ENCODE measurements at regions not wholly inside any gene's neighbourhood (a gene's known extent, or its start where the extent isn't known, plus 50 kb on each side); places are given as distances from the start of the nearest gene placed in this dataset.

DNA sequence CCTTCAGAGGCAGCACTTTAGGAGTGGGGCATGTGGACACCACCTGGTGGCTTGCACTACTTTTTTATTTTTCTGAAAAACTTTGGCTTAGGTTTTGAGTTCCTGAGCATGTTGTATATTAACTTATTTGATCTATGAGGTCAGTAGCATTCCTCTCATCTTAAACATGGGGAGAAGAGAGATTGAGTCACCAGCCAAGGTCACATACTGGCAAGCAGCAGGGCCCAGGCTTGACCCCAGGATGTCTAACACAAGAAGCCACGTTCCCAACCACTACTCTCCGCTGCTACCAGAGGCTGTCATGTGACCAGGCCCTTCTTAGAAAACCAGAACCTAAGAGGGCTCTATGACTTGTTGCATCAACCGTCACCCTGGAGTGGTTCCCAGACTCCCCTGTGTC lies 210.3 kb upstream of the GPR26 start:
- H3K4me3 ChIP-seq (ENCODE audit: low read length), result no peak overlapping the region
- TF ChIP-seq, protein P1, sequence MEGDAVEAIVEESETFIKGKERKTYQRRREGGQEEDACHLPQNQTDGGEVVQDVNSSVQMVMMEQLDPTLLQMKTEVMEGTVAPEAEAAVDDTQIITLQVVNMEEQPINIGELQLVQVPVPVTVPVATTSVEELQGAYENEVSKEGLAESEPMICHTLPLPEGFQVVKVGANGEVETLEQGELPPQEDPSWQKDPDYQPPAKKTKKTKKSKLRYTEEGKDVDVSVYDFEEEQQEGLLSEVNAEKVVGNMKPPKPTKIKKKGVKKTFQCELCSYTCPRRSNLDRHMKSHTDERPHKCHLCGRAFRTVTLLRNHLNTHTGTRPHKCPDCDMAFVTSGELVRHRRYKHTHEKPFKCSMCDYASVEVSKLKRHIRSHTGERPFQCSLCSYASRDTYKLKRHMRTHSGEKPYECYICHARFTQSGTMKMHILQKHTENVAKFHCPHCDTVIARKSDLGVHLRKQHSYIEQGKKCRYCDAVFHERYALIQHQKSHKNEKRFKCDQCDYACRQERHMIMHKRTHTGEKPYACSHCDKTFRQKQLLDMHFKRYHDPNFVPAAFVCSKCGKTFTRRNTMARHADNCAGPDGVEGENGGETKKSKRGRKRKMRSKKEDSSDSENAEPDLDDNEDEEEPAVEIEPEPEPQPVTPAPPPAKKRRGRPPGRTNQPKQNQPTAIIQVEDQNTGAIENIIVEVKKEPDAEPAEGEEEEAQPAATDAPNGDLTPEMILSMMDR (conservative IDR thresholded peaks at IDR 0.05; ENCODE audit: low read depth, low read length), result no peak
- DNase-seq (ENCODE audit: low read depth), result no peak

DNA sequence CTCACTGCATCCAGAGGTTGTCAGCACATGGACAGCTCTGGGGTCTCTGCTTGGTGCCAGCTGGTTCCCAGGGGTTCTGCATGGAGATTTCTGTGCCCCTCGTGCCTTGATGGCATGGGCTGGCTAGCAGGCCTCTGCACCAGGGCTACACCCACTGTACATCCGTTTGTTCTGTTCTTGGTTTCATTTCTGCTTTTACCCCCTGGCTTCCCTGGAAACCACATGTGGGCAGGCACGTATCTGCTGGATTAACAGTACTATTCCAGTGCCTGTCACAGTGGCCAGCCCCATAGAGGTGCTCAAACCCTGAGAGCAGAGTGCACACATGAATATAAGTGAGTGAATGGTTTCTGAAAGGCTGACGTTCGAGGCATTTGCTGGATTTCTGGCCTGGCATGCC lies 207.2 kb upstream of the GPR26 start:
- TF ChIP-seq, protein P1 (conservative IDR thresholded peaks at IDR 0.05; ENCODE audit: low read depth, low read length), result no peak
- DNase-seq (ENCODE audit: low read depth), result no peak
- H3K4me3 ChIP-seq (ENCODE audit: low read length), result no peak overlapping the region

DNA sequence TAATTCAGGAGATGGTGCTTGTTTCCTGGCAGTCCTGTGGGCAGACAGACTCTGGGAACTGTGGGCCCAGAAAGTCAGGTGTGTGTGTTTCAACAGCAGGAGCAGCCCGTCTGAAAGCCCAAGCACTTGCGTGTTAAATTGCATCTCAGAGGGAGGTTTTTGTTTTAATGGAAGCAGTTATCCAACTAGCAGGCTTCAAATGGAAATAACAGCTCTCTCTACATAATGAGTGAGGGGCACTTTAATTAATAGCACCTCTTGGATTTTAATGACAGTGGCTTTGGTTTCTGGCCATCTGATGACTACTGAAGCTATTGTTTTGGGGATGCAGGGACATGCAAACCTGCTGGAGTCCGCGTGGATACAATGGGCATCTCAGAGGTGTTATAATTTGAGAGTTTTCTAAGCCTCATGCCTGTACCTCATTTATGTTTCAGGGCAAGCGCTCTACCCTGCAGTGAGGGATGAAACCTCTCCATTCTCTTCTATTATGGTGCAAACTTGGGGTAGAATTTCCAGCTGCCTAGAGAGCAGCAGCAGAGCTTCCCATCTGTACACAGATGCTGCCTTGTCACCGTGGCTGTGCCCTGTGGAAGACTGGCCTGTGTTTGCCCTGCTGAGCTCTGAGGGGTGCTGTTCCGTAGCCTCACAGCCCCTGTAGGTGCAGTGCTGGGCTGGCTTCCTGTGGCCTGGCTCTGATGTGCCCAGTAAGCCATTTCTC lies 206.6 kb upstream of the GPR26 start:
- H3K4me3 ChIP-seq (ENCODE audit: low read length), result no peak overlapping the region
- DNase-seq (ENCODE audit: low read depth), result no peak
- TF ChIP-seq, protein P1 (conservative IDR thresholded peaks at IDR 0.05; ENCODE audit: low read depth, low read length), result no peak

DNA sequence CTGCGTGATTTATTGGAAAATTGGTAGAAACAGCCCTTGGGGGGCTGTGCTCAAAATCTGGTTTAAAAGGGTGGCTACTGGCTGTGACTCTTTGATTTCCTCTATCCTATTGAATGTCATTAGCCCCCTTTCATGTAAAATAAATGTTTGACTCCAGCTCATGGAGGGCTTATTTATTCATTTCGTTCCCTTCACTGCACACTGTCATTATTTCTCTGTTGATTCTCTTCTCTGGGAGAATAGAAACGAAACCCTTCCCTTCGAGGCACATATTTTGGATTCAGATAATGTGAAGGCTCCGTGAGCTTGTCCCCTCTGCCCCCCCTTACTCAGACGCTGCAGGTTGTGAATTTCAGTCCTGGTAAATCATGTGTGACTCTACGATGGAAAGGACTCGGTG lies 203.9 kb upstream of the GPR26 start:
- DNase-seq (ENCODE audit: low read depth), result no peak
- TF ChIP-seq, protein P1 (conservative IDR thresholded peaks at IDR 0.05; ENCODE audit: low read depth, low read length), result no peak
- no peak overlapping the region for H3K4me3 ChIP-seq (ENCODE audit: low read length)

DNA sequence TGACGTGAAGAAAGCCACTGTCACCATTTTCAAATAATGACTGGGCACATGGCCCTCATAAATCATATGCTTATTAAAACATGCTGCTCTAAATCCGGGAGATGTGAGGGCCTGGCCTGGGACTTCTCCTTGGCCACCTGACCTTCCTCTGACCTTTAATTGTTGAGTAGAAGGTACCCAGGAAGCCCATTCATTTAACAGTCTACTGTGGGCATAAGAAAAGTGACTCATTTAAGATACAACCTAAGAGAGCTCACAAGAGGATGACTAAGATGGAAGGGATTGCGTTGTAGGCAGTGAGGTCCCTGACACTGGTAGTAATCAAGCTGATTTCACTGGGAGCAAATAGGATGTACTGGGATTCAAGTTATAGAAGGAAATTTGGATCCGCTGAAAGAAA lies 203.4 kb upstream of the GPR26 start:
- DNase-seq (ENCODE audit: low read depth), result no peak
- H3K4me3 ChIP-seq (ENCODE audit: low read length), result no peak overlapping the region
- TF ChIP-seq, protein P1 (conservative IDR thresholded peaks at IDR 0.05; ENCODE audit: low read depth, low read length), result no peak

DNA sequence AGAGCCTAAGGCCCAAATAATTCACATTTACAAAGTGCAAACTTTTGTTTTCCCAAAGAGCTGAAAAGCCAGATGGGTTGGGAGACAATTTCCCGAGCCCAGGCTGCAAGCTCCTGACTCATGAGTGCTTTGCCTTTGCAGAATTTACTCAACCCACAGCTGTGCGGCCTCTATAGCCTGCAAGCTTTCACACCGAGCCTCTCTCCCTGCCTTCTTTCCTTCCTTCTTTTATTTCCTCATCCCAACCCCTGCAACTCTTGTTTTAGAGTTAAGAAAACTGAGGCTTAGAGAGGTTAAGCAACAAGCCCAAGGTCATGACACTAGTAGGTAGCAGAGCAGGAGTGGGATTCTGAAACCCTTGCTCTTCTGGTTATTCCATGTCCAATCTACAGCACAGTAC lies 203.0 kb upstream of the GPR26 start:
- no peak for DNase-seq (ENCODE audit: low read depth)
- no peak overlapping the region for H3K4me3 ChIP-seq (ENCODE audit: low read length)
- TF ChIP-seq, protein P1 (conservative IDR thresholded peaks at IDR 0.05; ENCODE audit: low read depth, low read length), result no peak

DNA sequence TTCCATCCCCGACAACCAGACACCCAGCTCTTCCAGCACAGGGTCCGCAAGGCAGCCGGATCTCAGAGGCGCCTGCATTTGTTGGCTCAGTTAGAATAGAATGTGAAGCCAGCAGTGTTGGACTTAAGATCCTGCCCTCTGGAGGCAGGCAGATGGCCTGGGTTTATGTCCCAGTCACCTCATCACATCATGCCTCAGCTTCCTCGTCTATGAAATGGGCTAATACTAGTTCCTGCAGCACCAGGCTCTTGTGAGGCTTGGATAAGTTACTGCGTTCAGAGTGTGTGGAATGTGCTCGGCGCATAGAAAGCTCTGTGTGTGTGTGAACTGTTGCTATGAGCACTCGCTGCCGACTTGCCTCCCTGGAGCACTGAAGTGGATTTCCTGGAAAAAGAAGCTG lies 202.5 kb upstream of the GPR26 start:
- no peak for DNase-seq (ENCODE audit: low read depth)
- H3K4me3 ChIP-seq (ENCODE audit: low read length), result no peak overlapping the region
- TF ChIP-seq, protein P1 (conservative IDR thresholded peaks at IDR 0.05; ENCODE audit: low read depth, low read length), result no peak
